ENCODE measurements at regions not wholly inside any gene's neighbourhood (a gene's known extent, or its start where the extent isn't known, plus 50 kb on each side); places are given as distances from the start of the nearest gene placed in this dataset.

DNA sequence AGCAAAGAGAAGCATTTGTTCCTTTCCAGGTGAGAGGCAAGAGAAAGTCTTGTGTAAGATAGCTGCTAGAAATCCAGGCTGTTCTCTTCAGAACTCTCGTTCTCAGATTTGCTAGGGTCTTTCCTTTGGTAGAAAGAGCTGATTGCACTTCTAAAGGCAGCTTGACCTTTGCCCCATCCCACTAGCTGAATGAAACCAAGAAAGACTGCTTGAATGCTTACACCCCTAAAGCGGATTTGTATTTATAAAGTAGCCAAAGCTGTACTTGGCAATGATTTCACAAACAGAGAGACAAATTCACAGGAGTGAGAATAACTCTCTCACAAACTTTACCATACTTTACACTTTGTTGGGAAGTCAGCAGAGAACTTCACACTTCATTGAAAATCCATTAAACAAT lies 424.1 kb downstream of the TTLL7 start:
- TF ChIP-seq CEBPB (IDR thresholded peaks at IDR 0.05; ENCODE audit: low read depth, low read length) (no peak), MAZ (IDR thresholded peaks at IDR 0.05; ENCODE audit: borderline replicate concordance, low read depth, low read length) (no peak), CHD1 (IDR thresholded peaks at IDR 0.05; ENCODE audit: low read depth, low read length) (no peak), RAD21 (IDR thresholded peaks at IDR 0.05; ENCODE audit: low read length) (no peak), SMC3 (IDR thresholded peaks at IDR 0.05; ENCODE audit: low read depth, low read length) (no peak), NFE2L2 (IDR thresholded peaks at IDR 0.05; ENCODE audit: low read depth, low read length) (no peak), MXI1 (IDR thresholded peaks at IDR 0.05; ENCODE audit: borderline replicate concordance, low read depth, low read length) (no peak), RCOR1 (IDR thresholded peaks at IDR 0.05; ENCODE audit: insufficient replicate concordance, low read length) (no peak), BHLHE40 (IDR thresholded peaks at IDR 0.05; ENCODE audit: low read depth, low read length) (no peak), RFX5 (IDR thresholded peaks at IDR 0.05; ENCODE audit: low read depth, low read length) (no peak), ELK1 (IDR thresholded peaks at IDR 0.05; ENCODE audit: borderline replicate concordance, low read depth, low read length) (no peak), FOS (IDR thresholded peaks at IDR 0.05; ENCODE audit: low read depth, low read length) (no peak), MAFK (IDR thresholded peaks at IDR 0.05; ENCODE audit: low read depth, low read length) (no peak), POLR2A (IDR thresholded peaks at IDR 0.05; ENCODE audit: low read depth, low read length) (no peak)
- TF ChIP-seq, protein P1, sequence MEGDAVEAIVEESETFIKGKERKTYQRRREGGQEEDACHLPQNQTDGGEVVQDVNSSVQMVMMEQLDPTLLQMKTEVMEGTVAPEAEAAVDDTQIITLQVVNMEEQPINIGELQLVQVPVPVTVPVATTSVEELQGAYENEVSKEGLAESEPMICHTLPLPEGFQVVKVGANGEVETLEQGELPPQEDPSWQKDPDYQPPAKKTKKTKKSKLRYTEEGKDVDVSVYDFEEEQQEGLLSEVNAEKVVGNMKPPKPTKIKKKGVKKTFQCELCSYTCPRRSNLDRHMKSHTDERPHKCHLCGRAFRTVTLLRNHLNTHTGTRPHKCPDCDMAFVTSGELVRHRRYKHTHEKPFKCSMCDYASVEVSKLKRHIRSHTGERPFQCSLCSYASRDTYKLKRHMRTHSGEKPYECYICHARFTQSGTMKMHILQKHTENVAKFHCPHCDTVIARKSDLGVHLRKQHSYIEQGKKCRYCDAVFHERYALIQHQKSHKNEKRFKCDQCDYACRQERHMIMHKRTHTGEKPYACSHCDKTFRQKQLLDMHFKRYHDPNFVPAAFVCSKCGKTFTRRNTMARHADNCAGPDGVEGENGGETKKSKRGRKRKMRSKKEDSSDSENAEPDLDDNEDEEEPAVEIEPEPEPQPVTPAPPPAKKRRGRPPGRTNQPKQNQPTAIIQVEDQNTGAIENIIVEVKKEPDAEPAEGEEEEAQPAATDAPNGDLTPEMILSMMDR (conservative IDR thresholded peaks at IDR 0.05; ENCODE audit: low read depth, low read length), result no peak
- TF ChIP-seq, protein P2, sequence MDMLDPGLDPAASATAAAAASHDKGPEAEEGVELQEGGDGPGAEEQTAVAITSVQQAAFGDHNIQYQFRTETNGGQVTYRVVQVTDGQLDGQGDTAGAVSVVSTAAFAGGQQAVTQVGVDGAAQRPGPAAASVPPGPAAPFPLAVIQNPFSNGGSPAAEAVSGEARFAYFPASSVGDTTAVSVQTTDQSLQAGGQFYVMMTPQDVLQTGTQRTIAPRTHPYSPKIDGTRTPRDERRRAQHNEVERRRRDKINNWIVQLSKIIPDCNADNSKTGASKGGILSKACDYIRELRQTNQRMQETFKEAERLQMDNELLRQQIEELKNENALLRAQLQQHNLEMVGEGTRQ (IDR thresholded peaks at IDR 0.05; ENCODE audit: low read depth, low read length), result no peak
- no peak overlapping the region for H3K14ac ChIP-seq (replicated peaks; ENCODE audit: low read depth, low read length)
- ATAC-seq (ENCODE audit: low read depth), result no peak
- H3K23ac ChIP-seq (ENCODE audit: low read depth, low read length), result no peak overlapping the region
- no peak overlapping the region for H2AFZ ChIP-seq (replicated peaks; ENCODE audit: low read length, poor library complexity)
- no peak overlapping the region for H4K8ac ChIP-seq (ENCODE audit: low read depth in 2 of 2, low read length in 2 of 2)
- no peaks in the 10 kb centered on the region for H3K79me1 ChIP-seq (ENCODE audit: low read depth in 1 of 2, low read length in 2 of 2)
- H3K4me3 ChIP-seq (ENCODE audit: insufficient read depth, low read depth, low read length), result no peak overlapping the region
- H3K9me1 ChIP-seq (ENCODE audit: insufficient read depth, low read length), result no peaks in the 10 kb centered on the region
- no peak overlapping the region for H2AK9ac ChIP-seq (replicated peaks; ENCODE audit: low read depth, low read length, poor library complexity)
- no TSS peak for BruUV-seq (replicated peaks)
- no peak overlapping the region for H4K91ac ChIP-seq (ENCODE audit: insufficient read depth, low read depth, low read length)
- ChIA-PET POLR2A (ENCODE audit: unreplicated experiment) (no interaction called here), CTCF (interaction anchor here (0.7 kb wide), 1 partner anchor 17 kb away, joined by 6 read pairs; no protein-coding TSS in a partner anchor)
- no peak overlapping the region for H3K9ac ChIP-seq (ENCODE audit: low read depth, low read length)
- no peaks in the 10 kb centered on the region for H3K36me3 ChIP-seq (ENCODE audit: control insufficient read depth, insufficient read depth, low read length)
- H2BK5ac ChIP-seq (ENCODE audit: low read depth, low read length, poor library complexity, severe bottlenecking), result no peak overlapping the region
- H3K27ac ChIP-seq (ENCODE audit: insufficient read depth, low read length), result no peak overlapping the region
- no peaks in the 10 kb centered on the region for H4K20me1 ChIP-seq (ENCODE audit: insufficient read depth, low read length)
- H3K4me2 ChIP-seq (ENCODE audit: low read depth, low read length), result no peak overlapping the region
- no peak overlapping the region for H3K18ac ChIP-seq (ENCODE audit: low read depth, low read length)
- no peak overlapping the region for H2BK120ac ChIP-seq (ENCODE audit: low read depth, low read length)
- dilution Hi-C loops (cut with HindIII; ENCODE audit: low sequenced_read_pairs, unreplicated experiment), result no loop called here
- WGBS, 2 experiments (ENCODE audit: extremely low coverage in 2 of 2, insufficient read length in 1 of 2), result no CpG with 5 or more reads among the region's 2 CpGs
- no peak overlapping the region for H3K56ac ChIP-seq (ENCODE audit: extremely low read depth, insufficient read depth, low read length)
- H4K5ac ChIP-seq (ENCODE audit: low read depth, low read length), result no peak overlapping the region
- no peaks in the 10 kb centered on the region for H3K4me1 ChIP-seq (ENCODE audit: control insufficient read depth, insufficient read depth, low read length)
- in situ Hi-C loops (cut with MboI; ENCODE audit: low sequenced_read_pairs), result no loop called here
- H2BK15ac ChIP-seq (ENCODE audit: low read depth, low read length), result no peak overlapping the region
- no peak overlapping the region for H3K4ac ChIP-seq (ENCODE audit: low read depth, low read length)
- intact Hi-C loops (cut with micrococcal nuclease), result no loop called here
- no peaks in the 10 kb centered on the region for H3K27me3 ChIP-seq (ENCODE audit: control insufficient read depth, insufficient read depth, low read length)
- H3K9me3 ChIP-seq (ENCODE audit: control insufficient read depth, insufficient read depth, low read length), result no peaks in the 10 kb centered on the region
- no peak overlapping the region for H2AK5ac ChIP-seq (ENCODE audit: low read depth, low read length)
- no peak for DNase-seq
- H2BK20ac ChIP-seq (ENCODE audit: low read depth, low read length), result no peak overlapping the region
